H1 (cell line): ENCODE measurements at regions not wholly inside any gene's neighbourhood (a gene's known extent, or its start where the extent isn't known, plus 50 kb on each side); places are given as distances from the start of the nearest gene placed in this dataset.

ENCODE experiments used
- CHD2 ChIP-seq: IDR thresholded peaks from 2 replicates; pipeline ENCODE4 v1.6.1; 2012; ENCODE audit warnings: low read length, improper control_type of control experiment
- CTCF ChIP-seq, 3 experiments: IDR thresholded peaks; 1 replicate in 2 of 3; 2 replicates in 1 of 3; pipeline versions ENCODE4 v1.5.1 to v1.6.1; 2011; ENCODE audit warnings: low read length in 3 of 3, mild to moderate bottlenecking in 3 of 3, inconsistent platforms in 2 of 3, low read depth in 1 of 3, moderate library complexity in 1 of 3; ENCODE audit not compliant: insufficient read depth in 1 of 3; ENCODE audit errors: control extremely low read depth in 1 of 3
- GTF2F1 ChIP-seq: IDR thresholded peaks from 2 replicates; pipeline ENCODE4 v1.6.1; 2012; ENCODE audit warnings: low read depth, low read length, improper control_type of control experiment, borderline replicate concordance

GRCh38 chr7:86955895-86956503, 103.5 kb downstream of the ELAPOR2 start:
- TF ChIP-seq CHD2, result no peak
- no peak for TF ChIP-seq CTCF (IDR thresholded peaks at IDR 0.05; ENCODE audit: control extremely low read depth in 1 of 3, insufficient read depth in 1 of 3, low read depth in 1 of 3, low read length in 3 of 3)
- no peak for TF ChIP-seq GTF2F1
